HCT116 (cell line): ENCODE measurements at regions not wholly inside any gene's neighbourhood (a gene's known extent, or its start where the extent isn't known, plus 50 kb on each side); places are given as distances from the start of the nearest gene placed in this dataset.

Experiments used
- ATAC-seq: fragments of 200-7000 bp; cut with Tn5 transposase; 2 replicates; pipeline ENCODE4 v1.9.1; 2020; ENCODE audit warnings: mild to moderate bottlenecking, moderate library complexity
- BruUV-seq: library from RNA; stranded (reverse); fragments of 400-500 nt; replicated peaks from 2 replicates; lab custom pipeline; 2021; lab: Mats Ljungman, UMichigan
- CTCF ChIA-PET: fragments of 300-600 bp; sonication (Branson Sonifier 250); formaldehyde crosslinking; loops from one replicate; lab custom pipeline; 2021; ENCODE audit warnings: antibody characterized with exemption; lab: Charles Lee
- POLR2A ChIA-PET: fragments of 300-600, 350-600 bp; sonication (Branson Sonifier 250); formaldehyde crosslinking; loops from one replicate; lab custom pipeline; 2021; ENCODE audit warnings: antibody characterized with exemption; lab: Charles Lee
- RAD21 ChIA-PET, 2 experiments: fragments of 300-600 bp; sonication (Branson Sonifier 250); formaldehyde crosslinking; loops; one replicate each; lab custom pipeline; 2023; ENCODE audit warnings: low total read pairs in 2 of 2; ENCODE audit not compliant: uncharacterized antibody in 2 of 2, unreplicated experiment in 2 of 2, low non-redundant PET in 1 of 2; lab: Charles Lee
- DNase-seq: peaks from one replicate; pipeline ENCODE4 v3.0.0-alpha.2; 2010; ENCODE audit warnings: low read depth, low spot score
- H2AFZ ChIP-seq: fragments of 200-600 bp; shearing (Covaris generic), sonication (generic); 2 replicates; pipeline ENCODE4 v1.6.1; 2017; ENCODE audit warnings: low read depth, mixed run types, mixed read lengths, antibody characterized with exemption, low read length; ENCODE audit not compliant: poor library complexity, severe bottlenecking
- H3K27ac ChIP-seq: 2 replicates; pipeline ENCODE4 v1.5.1; 2012; ENCODE audit warnings: low read depth, low read length
- H3K27me3 ChIP-seq: fragments of 200-600 bp; sonication (generic); 2 replicates; pipeline ENCODE4 v1.6.1; 2016; ENCODE audit warnings: mixed run types, low read length, mixed read lengths; ENCODE audit not compliant: insufficient read depth
- H3K36me3 ChIP-seq, 2 experiments: fragments of 200-500 bp in 1 of 2; fragments of 200-600 bp in 1 of 2; sonication (Bioruptor generic) in 1 of 2; sonication (generic) in 1 of 2; 2 replicates each; pipeline versions ENCODE4 v1.5.1 to v1.6.1; 2014 to 2016; ENCODE audit warnings: low read length in 2 of 2, inconsistent platforms in 1 of 2, mixed read lengths in 1 of 2, mixed run types in 1 of 2; ENCODE audit not compliant: insufficient read depth in 2 of 2, control insufficient read depth in 1 of 2
- H3K4me1 ChIP-seq, 2 experiments: fragments of 200-600 bp in 1 of 2; sonication (generic) in 1 of 2; 2 replicates each; pipeline versions ENCODE4 v1.5.1 to v1.6.1; 2012 to 2017; ENCODE audit warnings: low read length in 2 of 2, inconsistent platforms in 1 of 2, mild to moderate bottlenecking in 1 of 2, mixed read lengths in 1 of 2, mixed run types in 1 of 2, moderate library complexity in 1 of 2; ENCODE audit not compliant: insufficient read depth in 2 of 2, control insufficient read depth in 1 of 2
- H3K4me2 ChIP-seq: fragments of 200-600 bp; sonication (generic); 2 replicates; pipeline ENCODE4 v1.6.1; 2017; ENCODE audit warnings: mixed run types, low read length, mixed read lengths
- H3K4me3 ChIP-seq, 2 experiments: fragments of 200-600 bp in 1 of 2; sonication (generic) in 1 of 2; replicated peaks in 1 of 2; 2 replicates each; pipeline ENCODE4 v1.5.1; 2011 to 2016; ENCODE audit warnings: low read length in 2 of 2, control low read depth in 1 of 2, low read depth in 1 of 2, mild to moderate bottlenecking in 1 of 2, mixed read lengths in 1 of 2, mixed run types in 1 of 2
- H3K79me2 ChIP-seq: fragments of 200-600 bp; sonication (generic); 2 replicates; pipeline ENCODE4 v1.6.1; 2017; ENCODE audit warnings: mild to moderate bottlenecking, mixed run types, low read length, moderate library complexity, mixed read lengths; ENCODE audit not compliant: insufficient read depth
- H3K9ac ChIP-seq: fragments of 200-600 bp; sonication (generic); 2 replicates; pipeline ENCODE4 v1.6.1; 2016; ENCODE audit warnings: low read length, mixed read lengths
- H3K9me2 ChIP-seq: fragments of 200-600 bp; sonication (generic), shearing (Covaris generic); 2 replicates; pipeline ENCODE4 v1.6.1; 2017; ENCODE audit warnings: mixed run types, mild to moderate bottlenecking, moderate library complexity; ENCODE audit not compliant: insufficient read depth
- H3K9me3 ChIP-seq, 2 experiments: fragments of 200-500 bp in 1 of 2; fragments of 200-600 bp in 1 of 2; sonication (Bioruptor generic) in 1 of 2; sonication (generic) in 1 of 2; 2 replicates each; pipeline ENCODE4 v1.6.1; 2014 to 2017; ENCODE audit warnings: low read length in 2 of 2, mixed read lengths in 2 of 2, inconsistent platforms in 1 of 2, low read depth in 1 of 2, mild to moderate bottlenecking in 1 of 2, mixed run types in 1 of 2, moderate library complexity in 1 of 2; ENCODE audit not compliant: control insufficient read depth in 1 of 2, insufficient read depth in 1 of 2
- H4K20me1 ChIP-seq: fragments of 200-600 bp; sonication (generic), shearing (Covaris generic); 2 replicates; pipeline ENCODE4 v1.6.1; 2017; ENCODE audit warnings: mixed run types, mild to moderate bottlenecking, moderate library complexity; ENCODE audit not compliant: insufficient read depth
- CBX3 ChIP-seq: IDR thresholded peaks from 2 replicates; pipeline ENCODE4 v1.6.1; 2012; ENCODE audit warnings: low read depth
- CEBPB ChIP-seq: IDR thresholded peaks from 2 replicates; pipeline ENCODE4 v1.6.1; 2012; ENCODE audit warnings: low read depth
- CTCF ChIP-seq, 3 experiments: fragments of 200-600 bp in 1 of 3; sonication (generic) in 1 of 3; IDR thresholded peaks in 2 of 3; conservative IDR thresholded peaks in 1 of 3; 2 replicates each; pipeline ENCODE4 v1.5.1; 2012 to 2017; ENCODE audit warnings: low read depth in 2 of 3, low read length in 2 of 3, antibody characterized with exemption in 1 of 3, borderline replicate concordance in 1 of 3, control low read depth in 1 of 3, mild to moderate bottlenecking in 1 of 3, mixed read lengths in 1 of 3, mixed run types in 1 of 3, moderate library complexity in 1 of 3; ENCODE audit not compliant: insufficient read depth in 1 of 3
- EGR1 ChIP-seq: IDR thresholded peaks from 2 replicates; pipeline ENCODE4 v1.6.1; 2012; ENCODE audit warnings: low read depth
- EZH2 ChIP-seq: fragments of 200-600 bp; sonication (generic); IDR thresholded peaks from 2 replicates; pipeline ENCODE4 v1.6.1; 2017; ENCODE audit warnings: antibody characterized with exemption, mixed run types
- TCF7L2 ChIP-seq: IDR thresholded peaks from 2 replicates; pipeline ENCODE4 v1.7.0; 2011; ENCODE audit warnings: borderline replicate concordance, inconsistent platforms; ENCODE audit not compliant: insufficient read depth, insufficient read length; ENCODE audit errors: extremely low read depth
- YY1 ChIP-seq: IDR thresholded peaks from 2 replicates; pipeline ENCODE4 v1.6.1; 2011; ENCODE audit warnings: low read length, low read depth, moderate library complexity, mild to moderate bottlenecking; ENCODE audit not compliant: insufficient replicate concordance; ENCODE audit errors: extremely low read depth
- ZFX ChIP-seq: fragments of 450-650 bp; IDR thresholded peaks from 2 replicates; pipeline ENCODE4 v1.6.1; 2017
- intact Hi-C: fragments of 100-400 bp; cut with micrococcal nuclease; formaldehyde crosslinking; loops from 2 replicates; pipeline ENCODE4 v1.10.0; 2022

GRCh38 chr6:166716910-166717617, 90.0 kb upstream of the RPS6KA2 start:
- CTCF ChIA-PET, result no interaction called here
- Histone ChIP-seq H3K4me1 (peaks cover 0 to 6% of the 10 kb centered on the region in 2 experiments; a peak in 1 of 4 replicates), H3K79me2 (no peaks in the 10 kb centered on the region), H3K9me2 (no peaks in the 10 kb centered on the region), H4K20me1 (no peaks in the 10 kb centered on the region), H3K4me2 (no peak overlapping the region), H3K27ac (no peak overlapping the region), H2AFZ (no peak overlapping the region), H3K36me3 (no peaks in the 10 kb centered on the region), H3K4me3 (no peak overlapping the region), H3K27me3 (no peaks in the 10 kb centered on the region), H3K9ac (no peak overlapping the region), H3K9me3 (no peaks in the 10 kb centered on the region)
- RAD21 ChIA-PET, result no interaction called here
- DNase-seq, result no peak
- ATAC-seq, result no peak
- no TSS peak for BruUV-seq
- no peak for TF ChIP-seq EGR1
- TF ChIP-seq CBX3, result no peak
- TF ChIP-seq YY1, result no peak
- TF ChIP-seq TCF7L2, result no peak
- intact Hi-C loops, result no loop called here
- POLR2A ChIA-PET, result no interaction called here

- RAD21 ChIA-PET, result no interaction called here
- no peak for ATAC-seq
- H3K79me2 ChIP-seq, result no peaks in the 10 kb centered on the region
- no peak overlapping the region for H3K9ac ChIP-seq
- no TSS peak for BruUV-seq
- POLR2A ChIA-PET, result no interaction called here
- no peak overlapping the region for H2AFZ ChIP-seq
- H3K27me3 ChIP-seq, result no peaks in the 10 kb centered on the region
- no peaks in the 10 kb centered on the region for H3K9me3 ChIP-seq
- no peaks in the 10 kb centered on the region for H4K20me1 ChIP-seq
- H3K36me3 ChIP-seq, result no peaks in the 10 kb centered on the region
- no peak overlapping the region for H3K4me3 ChIP-seq
- no peak overlapping the region for H3K27ac ChIP-seq
- H3K9me2 ChIP-seq, result no peaks in the 10 kb centered on the region
- TF ChIP-seq CBX3 (no peak), EZH2 (no peak), ZFX (no peak), CTCF (IDR thresholded peaks at IDR 0.05 in 2 of 3, conservative IDR thresholded peaks at IDR 0.05 in 1 of 3; ENCODE audit: borderline replicate concordance in 1 of 3, insufficient read depth in 1 of 3, low read depth in 2 of 3, low read length in 2 of 3) (no peak), CEBPB (no peak)
- no peak overlapping the region for H3K4me2 ChIP-seq
- H3K4me1 ChIP-seq, result peaks cover 0 to 4% of the 10 kb centered on the region in 2 experiments; a peak in 1 of 4 replicates
- intact Hi-C loops, result no loop called here
- CTCF ChIA-PET, result no interaction called here
- DNase-seq, result no peak
Observed at GRCh38 chr6:166715992-166716391, 88.9 kb upstream of the RPS6KA2 start.
